ENCODE measurements at regions not wholly inside any gene's neighbourhood (a gene's known extent, or its start where the extent isn't known, plus 50 kb on each side); places are given as distances from the start of the nearest gene placed in this dataset.
"Not testable (repeated sequence)": the region's sequence is repeated elsewhere in the genome, so short reads cannot be mapped to it uniquely, and the experiment has no call there.

DNA sequence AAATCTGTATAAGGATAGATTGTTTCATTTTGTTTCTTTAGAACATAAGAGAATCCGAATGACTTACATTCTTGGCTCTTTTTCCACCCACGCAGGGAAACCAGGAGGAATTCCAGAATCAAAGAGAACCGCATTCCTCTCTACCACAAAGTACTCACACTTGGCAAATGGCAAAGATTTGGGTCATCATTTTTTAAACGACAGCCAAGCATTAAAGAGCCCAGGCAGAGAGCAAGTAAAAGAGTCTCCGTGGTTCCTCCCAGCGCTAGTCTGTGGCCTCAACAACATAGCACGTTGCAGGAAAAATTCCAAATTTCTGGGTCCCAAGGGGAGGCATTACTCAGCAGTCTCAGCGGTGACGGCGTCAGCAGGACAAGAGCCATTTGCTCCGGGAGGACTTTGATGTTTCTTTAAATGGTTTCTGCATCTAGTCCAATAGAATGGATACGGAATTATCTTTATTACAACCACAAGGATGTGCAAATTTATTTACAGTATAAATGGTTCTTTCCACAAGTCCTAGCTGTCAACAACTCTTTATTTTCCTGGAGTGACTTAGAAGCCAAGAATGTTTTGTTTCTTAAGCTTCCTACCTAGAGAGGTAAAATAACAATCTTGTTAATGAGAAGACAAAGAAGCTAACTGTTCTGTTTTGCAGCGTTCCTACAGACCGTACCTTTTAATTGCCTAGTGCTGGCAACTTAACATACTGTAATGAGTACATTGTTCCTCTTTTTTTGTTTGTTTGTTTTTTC, 232.5 kb downstream of the SKIDA1 start:
- DNase-seq (ENCODE audit: low spot score) = peak; percentile 59

DNA sequence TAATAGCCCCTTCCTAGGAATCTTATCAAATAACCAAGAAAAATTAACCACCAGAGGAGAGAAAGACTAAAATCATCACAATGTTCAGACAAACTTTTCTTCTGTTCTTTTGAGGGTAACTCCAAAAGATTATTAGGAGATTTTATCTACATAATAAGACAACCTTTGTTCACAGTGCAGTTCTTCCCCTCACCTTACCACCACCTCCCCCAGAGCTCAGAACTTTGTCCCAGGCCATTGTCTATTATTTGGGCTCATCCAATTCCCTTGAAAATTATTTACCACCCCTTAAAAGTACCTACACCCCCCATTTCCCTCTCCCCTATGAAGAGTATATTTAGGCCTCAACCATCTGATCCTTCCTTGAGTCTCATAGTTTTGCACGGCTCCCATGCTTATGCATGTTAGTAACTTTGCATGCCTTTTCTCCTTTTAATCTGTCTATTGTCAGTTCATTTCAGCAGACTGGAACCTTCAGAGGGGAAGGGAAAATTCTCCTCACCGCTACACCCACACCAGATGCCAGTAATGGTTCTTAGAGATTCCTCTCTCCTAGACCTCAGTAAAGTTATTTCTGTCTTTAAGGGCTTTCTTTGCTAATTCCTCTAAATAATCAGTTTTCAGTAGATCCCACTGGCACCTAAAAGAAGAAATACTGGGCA, 234.9 kb downstream of the SKIDA1 start:
- DNase-seq (ENCODE audit: low spot score) = no peak

DNA sequence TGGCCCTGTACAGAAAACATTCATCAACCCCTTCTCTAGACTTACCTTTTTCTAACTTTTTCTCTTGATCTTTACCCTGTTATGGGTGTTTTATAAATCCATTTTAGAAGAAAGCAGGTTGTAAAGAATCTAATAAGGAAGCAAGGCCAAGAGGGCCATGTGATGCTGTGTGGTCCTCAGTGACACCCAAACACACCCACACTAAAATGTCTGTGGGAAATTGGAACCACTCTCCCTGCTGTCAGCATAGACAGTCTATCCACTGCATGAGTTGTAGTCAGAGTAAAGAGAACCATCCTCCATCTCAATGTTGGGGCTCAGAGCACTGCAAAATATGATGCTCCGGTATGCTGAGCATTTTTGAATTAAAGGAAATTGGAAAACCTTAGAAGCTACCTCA, 235.5 kb downstream of the SKIDA1 start:
- no peak for DNase-seq (ENCODE audit: low spot score)

GRCh38 chr10:21289271-21289670, 236.2 kb downstream of the SKIDA1 start:
- no peak for DNase-seq (ENCODE audit: low spot score)

DNA sequence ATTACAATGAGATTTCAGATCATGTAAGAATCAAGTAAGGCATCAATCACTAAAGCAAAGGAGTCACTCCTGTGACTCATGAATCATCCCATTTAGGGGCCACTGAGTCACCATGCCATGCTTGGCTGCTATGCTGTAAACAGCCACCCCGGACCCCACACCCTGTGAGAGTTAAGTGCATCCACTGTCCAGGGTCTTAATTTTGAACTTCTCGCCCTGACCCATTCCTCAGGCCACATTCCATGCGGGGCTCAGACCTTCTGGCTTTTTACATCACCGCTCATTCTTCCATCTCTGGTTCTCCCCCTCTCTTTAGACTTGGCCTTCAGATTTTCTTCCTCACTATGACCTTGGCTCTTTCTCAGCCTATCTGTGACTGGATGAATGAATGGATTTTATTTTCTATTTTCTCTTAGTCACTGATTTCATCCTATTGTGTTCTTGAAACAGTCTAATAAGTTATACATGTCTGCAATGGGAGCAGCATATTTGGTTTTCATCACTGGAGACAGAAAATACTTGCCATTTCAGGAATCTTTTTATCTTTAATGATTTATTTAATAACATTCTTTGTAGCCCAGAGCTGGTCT, 239.6 kb downstream of the SKIDA1 start:
- no peak for DNase-seq (ENCODE audit: low spot score)

DNA sequence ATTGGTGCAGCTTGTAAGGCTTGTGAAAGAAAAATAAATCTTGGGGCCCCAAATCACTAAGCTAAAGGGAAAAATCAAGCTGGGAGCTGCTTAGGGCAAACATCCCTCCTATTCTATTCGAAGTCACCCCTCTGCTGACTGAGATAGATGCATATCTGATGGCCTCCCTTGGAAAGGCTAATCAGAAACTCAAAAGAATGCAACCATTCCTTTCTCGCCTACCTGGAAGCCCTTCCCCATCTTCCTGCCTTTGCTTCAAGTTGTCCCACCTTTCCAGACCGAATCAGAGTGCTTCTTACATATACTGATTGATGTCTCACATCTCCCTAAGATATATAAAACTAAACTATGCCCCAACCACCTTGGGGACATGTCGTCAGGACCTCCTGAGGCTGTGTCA, 240.3 kb downstream of the SKIDA1 start:
- no peak for DNase-seq (ENCODE audit: low spot score)

GRCh38 chr10:21284301-21284700, 241.2 kb downstream of the SKIDA1 start:
- DNase-seq (ENCODE audit: low spot score) = no peak

DNA sequence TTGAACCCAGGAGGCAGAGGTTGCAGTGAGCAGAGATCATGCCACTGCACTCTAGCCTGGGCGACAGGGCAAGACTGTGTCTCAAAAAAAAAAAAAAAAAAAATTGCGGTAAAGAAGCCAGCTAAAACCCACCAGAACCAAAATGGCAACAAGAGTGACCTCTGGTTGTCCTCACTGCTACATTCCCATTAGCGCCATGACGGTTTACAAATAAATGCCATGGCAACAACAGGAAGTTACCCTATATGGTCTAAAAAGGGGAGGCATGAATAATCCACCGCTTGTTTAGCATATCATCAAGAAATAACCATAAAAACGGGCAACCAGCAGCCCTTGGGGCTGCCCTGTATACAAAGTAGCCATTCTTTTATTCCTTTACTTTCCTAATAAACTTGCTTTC, 242.4 kb downstream of the SKIDA1 start:
- not testable (repeated sequence) for DNase-seq (ENCODE audit: low spot score)

- no peak for DNase-seq (ENCODE audit: low spot score)
These were observed 243.6 kb downstream of the SKIDA1 start for GRCh38 chr10:21281765-21282484.

- DNase-seq (ENCODE audit: low spot score) = no peak
These were observed 244.4 kb downstream of the SKIDA1 start for GRCh38 chr10:21280971-21281572.

GRCh38 chr10:21280037-21280436, 245.4 kb downstream of the SKIDA1 start:
- DNase-seq (ENCODE audit: low spot score) = no peak

DNA sequence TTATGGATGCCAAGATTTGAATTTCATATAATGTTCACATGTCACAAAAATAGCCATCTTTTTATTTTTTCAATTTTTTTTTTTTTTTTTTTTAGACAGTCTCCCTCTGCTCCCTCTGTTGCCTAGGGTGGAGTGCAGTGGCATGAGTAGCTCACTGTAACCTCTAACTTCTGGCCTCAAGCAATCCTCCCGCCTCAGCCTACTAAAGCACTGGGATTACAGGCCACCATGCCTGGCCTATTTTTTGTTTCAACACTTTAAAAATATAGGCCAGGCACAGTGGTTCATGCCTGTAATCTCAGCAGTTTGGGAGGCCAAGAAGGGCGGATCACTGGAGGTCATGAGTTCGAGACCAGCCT, 246.3 kb downstream of the SKIDA1 start:
- DNase-seq (ENCODE audit: low spot score) = no peak

GRCh38 chr10:21278491-21279216, 246.8 kb downstream of the SKIDA1 start:
- peak; percentile 67 for DNase-seq (ENCODE audit: low spot score)

DNA sequence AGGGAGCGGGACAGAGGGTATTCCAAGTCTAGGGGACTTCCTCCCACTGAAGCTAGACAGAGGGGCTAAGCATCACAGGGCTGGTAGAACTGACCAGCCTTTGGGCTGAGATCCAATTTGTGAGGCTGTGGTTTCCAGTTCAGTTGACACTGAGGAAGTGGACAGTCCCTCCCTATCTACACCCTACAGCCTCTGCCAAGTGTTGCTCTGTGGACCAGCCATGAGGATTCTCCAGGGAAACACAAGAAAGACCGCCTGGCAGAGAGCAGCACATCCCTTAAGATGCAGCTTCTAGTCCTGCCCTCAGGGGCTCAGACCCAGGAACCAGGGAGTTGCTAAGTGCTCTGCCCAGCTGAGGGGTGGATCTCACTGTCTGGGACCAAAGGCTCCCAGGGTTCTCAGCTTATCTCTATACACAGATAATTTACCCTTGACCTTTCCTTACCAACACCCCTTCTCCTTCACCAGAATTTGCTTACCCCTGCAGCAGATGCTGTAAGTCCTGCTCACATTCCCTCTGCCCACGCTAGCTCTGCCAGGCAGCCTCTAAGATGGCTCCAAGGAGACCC, 252.0 kb downstream of the SKIDA1 start:
- DNase-seq (ENCODE audit: low spot score) = no peak

GRCh38 chr10:21272643-21273399, 252.7 kb downstream of the SKIDA1 start:
- DNase-seq (ENCODE audit: low spot score) = no peak

- DNase-seq (ENCODE audit: low spot score) = no peak
These were observed 254.5 kb downstream of the SKIDA1 start for GRCh38 chr10:21270976-21271375.

- DNase-seq (ENCODE audit: low spot score) = no peak
These were observed 256.2 kb downstream of the SKIDA1 start for GRCh38 chr10:21269289-21269688.

DNA sequence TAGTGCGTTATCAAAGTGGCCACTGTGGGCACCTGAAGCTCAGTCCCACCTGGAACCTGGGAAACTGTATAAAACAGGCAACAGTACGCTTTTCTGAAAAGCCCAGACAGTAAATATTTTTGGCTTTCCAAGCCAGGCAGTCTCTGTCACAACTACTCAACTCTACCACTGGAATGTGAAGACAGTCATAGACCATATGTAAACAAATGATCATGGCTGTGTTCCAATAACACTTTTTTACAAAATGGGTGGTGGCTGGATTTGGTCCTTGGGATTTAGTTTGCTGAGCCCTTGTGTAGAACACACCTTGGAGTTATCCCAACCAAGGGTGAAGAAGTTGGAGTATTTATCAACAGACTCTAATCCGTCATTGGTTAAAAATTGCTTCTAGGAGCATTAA, 259.9 kb downstream of the SKIDA1 start:
- no peak for DNase-seq (ENCODE audit: low spot score)

- no peak for DNase-seq (ENCODE audit: low spot score)
These were observed 261.2 kb downstream of the SKIDA1 start for GRCh38 chr10:21264271-21264670.

GRCh38 chr10:21263839-21264238, 261.6 kb downstream of the SKIDA1 start:
- no peak for DNase-seq (ENCODE audit: low spot score)

Measured in pons (tissue), 1 donor.